Nephron (organoid): ENCODE measurements at regions not wholly inside any gene's neighbourhood (a gene's known extent, or its start where the extent isn't known, plus 50 kb on each side); places are given as distances from the start of the nearest gene placed in this dataset.

Source experiments
- H3K27ac Mint-ChIP-seq, 3 experiments: 2 replicates each; pipeline ENCODE4 v1.8.0; 2020; ENCODE audit warnings: mixed read lengths in 3 of 3, mild to moderate bottlenecking in 2 of 3, moderate library complexity in 1 of 3
- H3K27me3 Mint-ChIP-seq: 2 replicates; pipeline ENCODE4 v1.8.0; 2021; ENCODE audit warnings: low read depth, mild to moderate bottlenecking, moderate library complexity, mixed read lengths
- H3K36me3 Mint-ChIP-seq: 2 replicates; pipeline ENCODE4 v1.8.0; 2020; ENCODE audit warnings: low read depth, mixed read lengths
- H3K4me1 Mint-ChIP-seq: 2 replicates; pipeline ENCODE4 v1.8.0; 2020; ENCODE audit warnings: mixed read lengths
- H3K4me3 Mint-ChIP-seq, 3 experiments: 2 replicates each; pipeline ENCODE4 v1.8.0; 2020; ENCODE audit warnings: mild to moderate bottlenecking in 3 of 3, mixed read lengths in 3 of 3, moderate library complexity in 2 of 3
- H3K9me3 Mint-ChIP-seq: 2 replicates; pipeline ENCODE4 v1.8.0; 2020; ENCODE audit warnings: mixed read lengths
- CTCF ChIP-seq, 3 experiments: fragments of 200-600 bp; sonication (generic); IDR thresholded peaks; one replicate each; pipeline ENCODE4 v1.5.0; 2021; ENCODE audit warnings: antibody characterized with exemption in 3 of 3; ENCODE audit not compliant: unreplicated experiment in 3 of 3

DNA sequence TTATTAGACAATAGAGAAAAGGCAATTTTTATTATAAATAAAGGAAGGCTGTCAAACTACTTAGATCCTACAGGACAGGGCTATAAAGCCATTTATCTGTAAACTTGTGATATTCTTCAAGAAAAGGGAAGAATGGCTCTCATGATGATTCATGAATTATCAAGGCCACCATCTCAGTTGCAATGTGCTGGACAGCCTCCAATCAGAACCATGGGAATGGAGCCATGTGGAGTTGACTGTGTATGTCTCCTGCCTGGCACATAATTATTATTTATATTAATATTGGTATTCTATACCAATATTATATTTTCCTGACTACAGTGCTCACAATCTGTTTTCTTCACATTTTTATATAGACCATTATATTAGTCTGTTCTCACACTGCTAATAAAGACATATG is 560.5 kb upstream of the MIR17HG start:
- no peaks in the 10 kb centered on the region for H3K27me3 Mint-ChIP-seq
- H3K36me3 Mint-ChIP-seq, result no peaks in the 10 kb centered on the region
- no peaks in the 10 kb centered on the region for H3K4me1 Mint-ChIP-seq
- H3K27ac Mint-ChIP-seq, result no peak overlapping the region
- H3K4me3 Mint-ChIP-seq, result no peak overlapping the region
- peaks cover 3% of the 10 kb centered on the region for H3K9me3 Mint-ChIP-seq
- TF ChIP-seq CTCF (IDR thresholded peaks at IDR 0.05; ENCODE audit: unreplicated experiment in 3 of 3), result no peak

DNA sequence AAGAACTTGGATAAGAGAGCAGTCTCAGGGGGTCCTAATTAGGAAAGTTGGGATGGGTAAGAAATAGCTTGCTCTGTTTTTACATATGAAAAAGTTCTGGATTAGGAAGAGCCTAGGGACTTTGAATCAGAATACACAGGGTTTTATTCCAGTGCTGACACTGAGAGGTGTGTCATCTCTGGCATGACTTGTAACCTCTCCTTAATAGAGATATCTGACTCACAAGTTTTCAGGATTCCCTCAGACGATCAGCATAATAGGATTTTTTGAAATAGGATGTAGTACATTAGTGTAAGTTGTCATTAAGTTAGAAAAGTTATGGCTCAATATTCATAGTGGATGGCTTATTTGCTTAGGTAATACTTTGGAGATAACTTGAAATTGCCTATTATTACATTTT is 555.2 kb upstream of the MIR17HG start:
- no peaks in the 10 kb centered on the region for H3K4me1 Mint-ChIP-seq
- H3K27me3 Mint-ChIP-seq, result no peaks in the 10 kb centered on the region
- H3K27ac Mint-ChIP-seq, result no peak overlapping the region

GRCh38 chr13:90793261-90793820 is 554.1 kb upstream of the MIR17HG start:
- Mint-ChIP-seq H3K27ac (no peak overlapping the region), H3K27me3 (no peaks in the 10 kb centered on the region), H3K4me3 (no peak overlapping the region), H3K36me3 (no peaks in the 10 kb centered on the region), H3K4me1 (no peaks in the 10 kb centered on the region), H3K9me3 (no peaks in the 10 kb centered on the region)
- no peak for TF ChIP-seq CTCF (IDR thresholded peaks at IDR 0.05; ENCODE audit: unreplicated experiment in 3 of 3)

More for the DNA sequence above, 555.2 kb upstream of the MIR17HG start:
- TF ChIP-seq CTCF (IDR thresholded peaks at IDR 0.05; ENCODE audit: unreplicated experiment in 3 of 3), result no peak
- H3K36me3 Mint-ChIP-seq, result no peaks in the 10 kb centered on the region
- H3K9me3 Mint-ChIP-seq, result no peaks in the 10 kb centered on the region
- H3K4me3 Mint-ChIP-seq, result no peak overlapping the region

DNA sequence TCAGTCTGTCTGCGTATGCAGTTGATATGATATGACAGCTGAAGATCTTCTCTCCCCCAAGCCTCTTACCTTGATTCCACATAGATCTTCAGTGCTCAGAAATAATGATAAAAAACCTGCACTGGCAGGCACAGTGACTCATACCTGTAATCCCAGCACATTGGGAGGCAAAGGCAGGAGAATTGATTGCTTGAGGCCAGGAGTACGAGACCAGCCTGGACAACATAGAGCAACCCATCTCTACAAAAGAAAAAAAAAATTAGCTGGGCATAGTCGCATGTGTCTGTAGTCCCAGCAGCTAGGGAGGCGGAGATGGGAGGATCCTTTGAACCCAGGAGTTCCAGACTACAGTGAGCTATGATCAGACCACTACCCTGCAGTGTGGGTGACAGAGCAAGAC is 551.0 kb upstream of the MIR17HG start:
- H3K4me3 Mint-ChIP-seq, result no peak overlapping the region
- H3K36me3 Mint-ChIP-seq, result no peaks in the 10 kb centered on the region
- TF ChIP-seq CTCF (IDR thresholded peaks at IDR 0.05; ENCODE audit: unreplicated experiment in 3 of 3), result no peak
- no peaks in the 10 kb centered on the region for H3K9me3 Mint-ChIP-seq
- no peak overlapping the region for H3K27ac Mint-ChIP-seq
- H3K4me1 Mint-ChIP-seq, result peaks cover 7% of the 10 kb centered on the region
- H3K27me3 Mint-ChIP-seq, result peaks cover 6% of the 10 kb centered on the region

DNA sequence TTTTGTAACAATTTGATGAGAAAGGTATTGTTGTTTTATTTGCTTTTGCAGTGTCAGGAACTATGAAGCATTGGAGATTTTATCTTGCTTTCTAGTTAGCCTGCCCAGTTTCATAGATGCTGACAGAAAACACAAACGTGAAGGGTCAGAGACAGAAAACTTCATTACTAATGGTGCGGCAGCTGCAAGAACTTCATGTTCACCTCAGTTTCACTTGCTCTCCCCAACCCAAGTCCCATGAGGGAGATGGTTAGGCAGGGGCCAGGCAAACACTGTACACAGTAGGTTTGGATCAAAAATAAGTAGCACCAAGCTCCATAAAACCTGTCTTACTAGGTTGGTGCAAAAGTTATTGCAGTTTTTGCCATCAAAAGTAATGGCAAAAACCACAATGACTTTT is 550.2 kb upstream of the MIR17HG start:
- peaks cover 6% of the 10 kb centered on the region for H3K27me3 Mint-ChIP-seq
- no peak for TF ChIP-seq CTCF (IDR thresholded peaks at IDR 0.05; ENCODE audit: unreplicated experiment in 3 of 3)
- no peak overlapping the region for H3K4me3 Mint-ChIP-seq
- H3K9me3 Mint-ChIP-seq, result no peaks in the 10 kb centered on the region
- H3K27ac Mint-ChIP-seq, result no peak overlapping the region
- peaks cover 7% of the 10 kb centered on the region for H3K4me1 Mint-ChIP-seq
- H3K36me3 Mint-ChIP-seq, result no peaks in the 10 kb centered on the region

GRCh38 chr13:90798381-90798780 is 549.1 kb upstream of the MIR17HG start:
- H3K4me1 Mint-ChIP-seq, result peaks cover 7% of the 10 kb centered on the region
- no peaks in the 10 kb centered on the region for H3K9me3 Mint-ChIP-seq
- peaks cover 6% of the 10 kb centered on the region for H3K27me3 Mint-ChIP-seq
- H3K27ac Mint-ChIP-seq, result no peak overlapping the region
- no peak for TF ChIP-seq CTCF (IDR thresholded peaks at IDR 0.05; ENCODE audit: unreplicated experiment in 3 of 3)
- H3K4me3 Mint-ChIP-seq, result no peak overlapping the region
- H3K36me3 Mint-ChIP-seq, result no peaks in the 10 kb centered on the region
